ENCODE measurements at regions not wholly inside any gene's neighbourhood (a gene's known extent, or its start where the extent isn't known, plus 50 kb on each side); places are given as distances from the start of the nearest gene placed in this dataset.

DNA sequence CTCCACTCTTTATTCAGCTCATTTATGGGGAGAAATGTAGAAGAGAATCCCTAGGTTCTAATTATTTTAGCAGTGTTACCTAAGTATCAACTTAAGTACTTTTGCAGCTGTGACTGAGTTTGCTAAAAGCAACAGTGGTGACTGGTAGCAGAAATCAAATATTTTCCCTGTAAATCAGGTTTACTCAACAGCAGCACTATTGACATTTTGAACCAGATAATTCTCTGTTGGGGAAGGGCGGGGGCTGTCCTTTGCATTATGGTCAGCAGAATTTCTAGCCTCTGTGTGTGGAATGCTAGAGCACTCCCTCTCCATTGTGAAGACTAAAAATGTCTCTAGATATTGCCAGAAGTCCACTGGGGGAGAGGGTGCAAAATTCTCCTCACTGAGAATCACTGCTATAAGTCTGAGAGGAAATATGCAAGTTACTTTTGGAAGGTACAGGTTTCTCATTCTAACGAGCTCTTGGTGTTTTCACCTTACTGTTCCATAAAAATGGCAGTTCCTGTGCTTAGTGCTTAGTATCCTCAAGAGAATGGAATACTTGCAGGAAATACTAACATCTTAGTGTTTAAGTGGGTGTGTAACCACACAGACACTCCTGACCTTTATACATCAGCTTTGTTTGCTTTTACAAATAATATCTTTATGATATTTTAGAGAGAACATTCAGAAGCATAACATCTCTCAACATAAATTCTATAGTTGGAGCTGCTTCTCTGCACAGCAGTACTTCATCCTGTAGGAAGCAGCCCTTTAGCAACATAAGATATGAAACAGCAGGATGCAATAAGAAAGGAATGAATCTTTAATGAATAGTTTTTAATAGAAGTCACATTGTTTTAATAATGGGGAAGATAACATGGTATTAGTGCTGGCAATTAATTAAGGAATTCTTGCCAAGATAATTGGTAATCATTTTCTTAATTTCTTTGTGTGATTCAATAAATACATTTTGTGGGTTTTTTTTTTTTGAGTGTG is 246.5 kb upstream of the GOLIM4 start:
- peak overlapping the region; percentile 93 for H3K27ac Mint-ChIP-seq (ENCODE audit: unreplicated experiment)
- H3K27me3 ChIP-seq (ENCODE audit: insufficient read depth, low read length), result peaks cover 2% of the 10 kb centered on the region
- H3K9ac ChIP-seq (ENCODE audit: low read length), result peak overlapping the region; percentile 60
- H4K20me1 ChIP-seq (ENCODE audit: insufficient read depth, low read length), result no peaks in the 10 kb centered on the region
- peak overlapping the region; percentile 73 for H3K4me2 ChIP-seq (ENCODE audit: low read length)
- FAIRE-seq, result no peak
- H3K9me3 ChIP-seq (ENCODE audit: insufficient read depth, low read depth, low read length), result no peaks in the 10 kb centered on the region
- TF ChIP-seq, protein P1, sequence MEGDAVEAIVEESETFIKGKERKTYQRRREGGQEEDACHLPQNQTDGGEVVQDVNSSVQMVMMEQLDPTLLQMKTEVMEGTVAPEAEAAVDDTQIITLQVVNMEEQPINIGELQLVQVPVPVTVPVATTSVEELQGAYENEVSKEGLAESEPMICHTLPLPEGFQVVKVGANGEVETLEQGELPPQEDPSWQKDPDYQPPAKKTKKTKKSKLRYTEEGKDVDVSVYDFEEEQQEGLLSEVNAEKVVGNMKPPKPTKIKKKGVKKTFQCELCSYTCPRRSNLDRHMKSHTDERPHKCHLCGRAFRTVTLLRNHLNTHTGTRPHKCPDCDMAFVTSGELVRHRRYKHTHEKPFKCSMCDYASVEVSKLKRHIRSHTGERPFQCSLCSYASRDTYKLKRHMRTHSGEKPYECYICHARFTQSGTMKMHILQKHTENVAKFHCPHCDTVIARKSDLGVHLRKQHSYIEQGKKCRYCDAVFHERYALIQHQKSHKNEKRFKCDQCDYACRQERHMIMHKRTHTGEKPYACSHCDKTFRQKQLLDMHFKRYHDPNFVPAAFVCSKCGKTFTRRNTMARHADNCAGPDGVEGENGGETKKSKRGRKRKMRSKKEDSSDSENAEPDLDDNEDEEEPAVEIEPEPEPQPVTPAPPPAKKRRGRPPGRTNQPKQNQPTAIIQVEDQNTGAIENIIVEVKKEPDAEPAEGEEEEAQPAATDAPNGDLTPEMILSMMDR (IDR thresholded peaks at IDR 0.05; ENCODE audit: insufficient read depth, low read depth, low read length), result no peak
- no peak for TF ChIP-seq EZH2 (IDR thresholded peaks at IDR 0.05; ENCODE audit: insufficient read depth, low read length)
- peak overlapping the region; percentile 56 for H3K27ac ChIP-seq (ENCODE audit: low read depth, low read length)
- H3K36me3 ChIP-seq (ENCODE audit: insufficient read depth, low read length), result no peaks in the 10 kb centered on the region
- no peaks in the 10 kb centered on the region for H3K9me3 Mint-ChIP-seq (ENCODE audit: unreplicated experiment)
- H2AFZ ChIP-seq (ENCODE audit: low read depth, low read length), result no peak overlapping the region
- no peak overlapping the region for H3K4me3 ChIP-seq (ENCODE audit: insufficient read depth, low read depth, low read length)
- peak; percentile 38 for DNase-seq (ENCODE audit: low read depth)
- no peaks in the 10 kb centered on the region for H3K79me2 ChIP-seq (ENCODE audit: insufficient read depth, low read length)
- H3K4me3 Mint-ChIP-seq (ENCODE audit: unreplicated experiment), result no peak overlapping the region
- H3K36me3 Mint-ChIP-seq (ENCODE audit: low read depth, unreplicated experiment), result no peaks in the 10 kb centered on the region
- peaks cover 23% of the 10 kb centered on the region for H3K4me1 Mint-ChIP-seq (ENCODE audit: low read depth, unreplicated experiment)
- peaks cover 33% of the 10 kb centered on the region for H3K4me1 ChIP-seq (ENCODE audit: insufficient read depth, low read length)
- no peaks in the 10 kb centered on the region for H3K27me3 Mint-ChIP-seq (ENCODE audit: low read depth, unreplicated experiment)

DNA sequence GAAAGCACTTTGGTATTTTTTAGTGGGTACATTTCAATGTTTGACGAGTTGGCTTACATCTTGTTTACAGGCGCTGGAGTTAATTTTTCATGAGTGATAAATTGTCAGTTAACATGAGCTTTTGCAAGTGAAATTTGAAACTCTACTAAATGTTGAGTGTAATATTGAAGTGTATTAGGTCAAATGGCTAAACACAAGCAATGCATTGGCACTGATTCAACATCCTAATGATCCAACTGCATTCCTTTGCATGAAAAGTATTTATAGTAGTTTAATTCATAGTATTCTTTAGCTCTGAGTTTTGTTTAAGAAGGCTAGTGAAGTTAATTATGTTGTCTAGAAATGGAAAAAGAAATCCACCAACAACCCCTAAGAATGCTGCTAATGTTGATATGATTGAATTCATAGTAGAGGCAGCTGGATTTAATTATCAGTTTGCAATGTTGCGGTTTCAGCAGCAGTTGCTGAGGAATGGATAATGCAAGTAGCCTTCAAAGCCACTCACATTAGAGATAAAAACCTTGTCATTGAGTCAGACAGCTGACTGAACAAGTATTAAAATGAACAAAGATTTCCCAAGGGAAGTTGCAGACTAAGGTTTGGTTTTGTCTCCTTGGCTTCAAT is 245.6 kb upstream of the GOLIM4 start:
- Histone ChIP-seq H3K4me3 (ENCODE audit: insufficient read depth, low read depth, low read length) (peak overlapping the region; percentile 22), H3K79me2 (ENCODE audit: insufficient read depth, low read length) (no peaks in the 10 kb centered on the region), H3K4me2 (ENCODE audit: low read length) (peak overlapping the region; percentile 73), H3K36me3 (ENCODE audit: insufficient read depth, low read length) (no peaks in the 10 kb centered on the region), H3K9ac (ENCODE audit: low read length) (peak overlapping the region; percentile 60), H2AFZ (ENCODE audit: low read depth, low read length) (no peak overlapping the region), H3K27ac (ENCODE audit: low read depth, low read length) (peak overlapping the region; percentile 56), H4K20me1 (ENCODE audit: insufficient read depth, low read length) (no peaks in the 10 kb centered on the region), H3K27me3 (ENCODE audit: insufficient read depth, low read length) (peaks cover 2% of the 10 kb centered on the region), H3K4me1 (ENCODE audit: insufficient read depth, low read length) (peaks cover 33% of the 10 kb centered on the region), H3K9me3 (ENCODE audit: insufficient read depth, low read depth, low read length) (no peaks in the 10 kb centered on the region)
- DNase-seq (ENCODE audit: low read depth) (peak; percentile 94), FAIRE-seq (no peak)
- Mint-ChIP-seq H3K9me3 (ENCODE audit: unreplicated experiment) (no peaks in the 10 kb centered on the region), H3K36me3 (ENCODE audit: low read depth, unreplicated experiment) (no peaks in the 10 kb centered on the region), H3K4me1 (ENCODE audit: low read depth, unreplicated experiment) (peaks cover 23% of the 10 kb centered on the region), H3K27ac (ENCODE audit: unreplicated experiment) (peak overlapping the region; percentile 93), H3K4me3 (ENCODE audit: unreplicated experiment) (no peak overlapping the region), H3K27me3 (ENCODE audit: low read depth, unreplicated experiment) (no peaks in the 10 kb centered on the region)
- TF ChIP-seq, protein P1 (IDR thresholded peaks at IDR 0.05; ENCODE audit: insufficient read depth, low read depth, low read length), result no peak
- TF ChIP-seq EZH2 (IDR thresholded peaks at IDR 0.05; ENCODE audit: insufficient read depth, low read length), result no peak
